Neural cell (in vitro differentiated cells): ENCODE measurements at regions not wholly inside any gene's neighbourhood (a gene's known extent, or its start where the extent isn't known, plus 50 kb on each side); places are given as distances from the start of the nearest gene placed in this dataset.

Experiments
- H2AFZ ChIP-seq: fragments of 200-600, 300-800 bp; sonication (generic), shearing (Covaris generic); 2 replicates; pipeline ENCODE4 v1.6.0; 2014; ENCODE audit warnings: low read depth, mild to moderate bottlenecking, antibody characterized with exemption, low read length, moderate library complexity
- H3F3A ChIP-seq: fragments of 200-600 bp; shearing (Covaris generic); 2 replicates; pipeline ENCODE4 v1.6.1; 2016; ENCODE audit warnings: mild to moderate bottlenecking, moderate library complexity, mixed read lengths, antibody characterized with exemption, low read length; ENCODE audit not compliant: insufficient read depth, poor library complexity, severe bottlenecking
- H3K27ac ChIP-seq: fragments of 200-600, 300-800 bp; sonication (generic), shearing (Covaris generic); 2 replicates; pipeline ENCODE4 v1.5.1; 2014; ENCODE audit warnings: mild to moderate bottlenecking, low read length, moderate library complexity
- H3K27me3 ChIP-seq: fragments of 300-800, 200-600 bp; sonication (generic), shearing (Covaris generic); 2 replicates; pipeline ENCODE4 v1.6.0; 2014; ENCODE audit warnings: mild to moderate bottlenecking, low read depth, low read length, moderate library complexity; ENCODE audit not compliant: insufficient read depth
- H3K36me3 ChIP-seq: fragments of 300-800, 200-600 bp; sonication (generic), shearing (Covaris generic); 2 replicates; pipeline ENCODE4 v1.5.1; 2014; ENCODE audit warnings: mild to moderate bottlenecking, antibody characterized with exemption, low read length, moderate library complexity; ENCODE audit not compliant: insufficient read depth
- H3K4me2 ChIP-seq: fragments of 300-800, 200-600 bp; sonication (generic), shearing (Covaris generic); 2 replicates; pipeline ENCODE4 v1.6.0; 2014; ENCODE audit warnings: mild to moderate bottlenecking, low read length
- H3K4me3 ChIP-seq: fragments of 300-800, 200-600 bp; sonication (generic), shearing (Covaris generic); 2 replicates; pipeline ENCODE4 v1.5.1; 2014; ENCODE audit warnings: mild to moderate bottlenecking, low read length, moderate library complexity
- H3K79me2 ChIP-seq: fragments of 200-600 bp; shearing (Covaris generic); replicated peaks from 2 replicates; pipeline ENCODE4 v1.6.0; 2014; ENCODE audit warnings: mild to moderate bottlenecking, low read length, moderate library complexity; ENCODE audit not compliant: insufficient read depth
- H3K9ac ChIP-seq: fragments of 300-800, 200-600 bp; sonication (generic), shearing (Covaris generic); 2 replicates; pipeline ENCODE4 v1.6.1; 2016; ENCODE audit warnings: mild to moderate bottlenecking, low read length, mixed read lengths
- H3K9me2 ChIP-seq: fragments of 200-600 bp; shearing (Covaris generic); 2 replicates; pipeline ENCODE4 v1.6.1; 2016; ENCODE audit warnings: mild to moderate bottlenecking, low read length, mixed read lengths; ENCODE audit not compliant: insufficient read depth
- H3K9me3 ChIP-seq: fragments of 200-600, 300-800 bp; sonication (generic), shearing (Covaris generic); 2 replicates; pipeline ENCODE4 v1.6.1; 2016; ENCODE audit warnings: mild to moderate bottlenecking, mixed run types, low read length, moderate library complexity, mixed read lengths
- H4K20me1 ChIP-seq: fragments of 200-600 bp; shearing (Covaris generic); 2 replicates; pipeline ENCODE4 v1.6.1; 2016; ENCODE audit warnings: mild to moderate bottlenecking, mixed run types; ENCODE audit not compliant: insufficient read depth
- CTCF ChIP-seq: fragments of 450-650 bp; IDR thresholded peaks from 2 replicates; pipeline ENCODE4 v1.5.1; 2014; ENCODE audit warnings: antibody characterized with exemption, mild to moderate bottlenecking, moderate library complexity; ENCODE audit not compliant: poor library complexity, severe bottlenecking
- EP300 ChIP-seq: fragments of 450-650 bp; conservative IDR thresholded peaks from 2 replicates; pipeline ENCODE4 v1.6.1; 2014; ENCODE audit warnings: antibody characterized with exemption, mild to moderate bottlenecking, moderate library complexity; ENCODE audit not compliant: poor library complexity, severe bottlenecking
- EZH2 ChIP-seq: fragments of 200-600, 300-800 bp; shearing (Covaris generic), sonication (generic); IDR thresholded peaks from 2 replicates; pipeline ENCODE4 v1.6.1; 2014; ENCODE audit warnings: antibody characterized with exemption, low read length, borderline replicate concordance, mild to moderate bottlenecking; ENCODE audit not compliant: insufficient read depth, poor library complexity, severe bottlenecking
- MXI1 ChIP-seq: fragments of 450-650 bp; conservative IDR thresholded peaks from 2 replicates; pipeline ENCODE4 v1.6.1; 2014; ENCODE audit warnings: antibody characterized with exemption, mild to moderate bottlenecking; ENCODE audit not compliant: poor library complexity, severe bottlenecking
- POLR2AphosphoS5 ChIP-seq: IDR thresholded peaks from 2 replicates; pipeline ENCODE4 v1.6.1; 2012
- RAD21 ChIP-seq: fragments of 450-650 bp; conservative IDR thresholded peaks from 2 replicates; pipeline ENCODE4 v1.6.1; 2014; ENCODE audit warnings: antibody characterized with exemption, mild to moderate bottlenecking, moderate library complexity
- REST ChIP-seq: IDR thresholded peaks from 2 replicates; pipeline ENCODE4 v1.6.1; 2012; ENCODE audit warnings: borderline replicate concordance
- SMC3 ChIP-seq: fragments of 450-650 bp; conservative IDR thresholded peaks from 2 replicates; pipeline ENCODE4 v1.6.1; 2014; ENCODE audit warnings: antibody characterized with exemption, mild to moderate bottlenecking, moderate library complexity; ENCODE audit not compliant: poor library complexity
- TAF1 ChIP-seq: IDR thresholded peaks from 2 replicates; pipeline ENCODE4 v1.6.1; 2012; ENCODE audit warnings: low read depth

- Histone ChIP-seq H3K9me2 (no peaks in the 10 kb centered on the region), H3F3A (no peaks in the 10 kb centered on the region), H3K79me2 (no peaks in the 10 kb centered on the region)
Observed at GRCh38 chr3:160060409-160061027, 71.9 kb downstream of the IL12A start.

GRCh38 chr3:160061525-160061924 is 72.9 kb downstream of the IL12A start:
- no peaks in the 10 kb centered on the region for H4K20me1 ChIP-seq
- H3K27ac ChIP-seq, result no peak overlapping the region
- no peaks in the 10 kb centered on the region for H3K9me3 ChIP-seq
- H3K79me2 ChIP-seq, result no peaks in the 10 kb centered on the region
- no peaks in the 10 kb centered on the region for H3K9me2 ChIP-seq
- TF ChIP-seq EP300 (no peak), CTCF (no peak), TAF1 (no peak), RAD21 (no peak), MXI1 (no peak)
- H3K4me2 ChIP-seq, result no peak overlapping the region
- no peak overlapping the region for H3K4me3 ChIP-seq
- no peaks in the 10 kb centered on the region for H3K27me3 ChIP-seq
- H3K36me3 ChIP-seq, result no peaks in the 10 kb centered on the region
- H3F3A ChIP-seq, result no peaks in the 10 kb centered on the region
- H2AFZ ChIP-seq, result no peak overlapping the region
- H3K9ac ChIP-seq, result no peak overlapping the region

More at GRCh38 chr3:160060409-160061027, 71.9 kb downstream of the IL12A start:
- no peak overlapping the region for H2AFZ ChIP-seq
- H3K9me3 ChIP-seq, result no peaks in the 10 kb centered on the region
- no peaks in the 10 kb centered on the region for H3K27me3 ChIP-seq
- no peak overlapping the region for H3K27ac ChIP-seq
- TF ChIP-seq MXI1 (no peak), REST (no peak), CTCF (no peak), SMC3 (no peak), RAD21 (no peak), EZH2 (no peak), EP300 (no peak), TAF1 (no peak), POLR2AphosphoS5 (no peak)
- H3K9ac ChIP-seq, result no peak overlapping the region
- H4K20me1 ChIP-seq, result no peaks in the 10 kb centered on the region
- no peak overlapping the region for H3K4me3 ChIP-seq
- H3K36me3 ChIP-seq, result no peaks in the 10 kb centered on the region
- no peak overlapping the region for H3K4me2 ChIP-seq
